Small intestine (tissue), 7 donors: ENCODE measurements at regions not wholly inside any gene's neighbourhood (a gene's known extent, or its start where the extent isn't known, plus 50 kb on each side); places are given as distances from the start of the nearest gene placed in this dataset.
"Not testable (repeated sequence)": the region's sequence is repeated elsewhere in the genome, so short reads cannot be mapped to it uniquely, and the experiment has no call there.

Experiments
- DNase-seq, 2 donors: peaks; one replicate each; pipeline versions ENCODE4 v3.0.0 to v3.0.0-alpha.2; 2013
- FAIRE-seq: peaks from 2 replicates; lab custom pipeline; 2012; peaks lifted over from hg19 to GRCh38; lab: Jason Lieb, UNC
- H3K27ac ChIP-seq, 3 donors: one replicate each; pipeline ENCODE4 v1.5.1; 2013; ENCODE audit warnings: low read length in 2 of 3, mild to moderate bottlenecking in 2 of 3, control low read depth in 1 of 3, inconsistent platforms in 1 of 3, low read depth in 1 of 3, moderate library complexity in 1 of 3
- H3K27me3 ChIP-seq, 3 donors: one replicate each; pipeline ENCODE4 v1.6.1; 2013; ENCODE audit warnings: low read length in 3 of 3, inconsistent platforms in 1 of 3; ENCODE audit not compliant: control insufficient read depth in 3 of 3, insufficient read depth in 3 of 3
- H3K36me3 ChIP-seq, 3 donors: one replicate each; pipeline ENCODE4 v1.6.1; 2013; ENCODE audit warnings: low read length in 3 of 3, inconsistent platforms in 1 of 3, low read depth in 1 of 3, mild to moderate bottlenecking in 1 of 3, moderate library complexity in 1 of 3; ENCODE audit not compliant: control insufficient read depth in 3 of 3, insufficient read depth in 2 of 3
- H3K4me1 ChIP-seq, 3 donors: one replicate each; pipeline ENCODE4 v1.6.1; 2013; ENCODE audit warnings: low read length in 2 of 3, inconsistent platforms in 1 of 3, low read depth in 1 of 3, mild to moderate bottlenecking in 1 of 3, moderate library complexity in 1 of 3; ENCODE audit not compliant: control insufficient read depth in 3 of 3, insufficient read depth in 2 of 3
- H3K4me3 ChIP-seq, 3 donors: one replicate each; pipeline ENCODE4 v1.5.1; 2013; ENCODE audit warnings: low read length in 3 of 3, control low read depth in 1 of 3, inconsistent platforms in 1 of 3, low read depth in 1 of 3, mild to moderate bottlenecking in 1 of 3, moderate library complexity in 1 of 3
- H3K9me3 ChIP-seq, 2 donors: one replicate each; pipeline ENCODE4 v1.6.1; 2013; ENCODE audit warnings: low read depth in 1 of 2, low read length in 1 of 2; ENCODE audit not compliant: control insufficient read depth in 2 of 2, insufficient read depth in 1 of 2
- WGBS, 3 donors: extraction: QIAGEN DNeasy Blood & Tissue Kit; methylation state at CpG; one replicate each; pipeline ENCODE4 v1.1.7; 2013; 5-methylcytosine and 5-hydroxymethylcytosine counted together
- donor health status: healthy with polysubstance abuse.
- donor health status: control.
- donor health status: control.
- donor health status: Bipolar disorder and iron deficiency.
- donor health status: healthy.

DNA sequence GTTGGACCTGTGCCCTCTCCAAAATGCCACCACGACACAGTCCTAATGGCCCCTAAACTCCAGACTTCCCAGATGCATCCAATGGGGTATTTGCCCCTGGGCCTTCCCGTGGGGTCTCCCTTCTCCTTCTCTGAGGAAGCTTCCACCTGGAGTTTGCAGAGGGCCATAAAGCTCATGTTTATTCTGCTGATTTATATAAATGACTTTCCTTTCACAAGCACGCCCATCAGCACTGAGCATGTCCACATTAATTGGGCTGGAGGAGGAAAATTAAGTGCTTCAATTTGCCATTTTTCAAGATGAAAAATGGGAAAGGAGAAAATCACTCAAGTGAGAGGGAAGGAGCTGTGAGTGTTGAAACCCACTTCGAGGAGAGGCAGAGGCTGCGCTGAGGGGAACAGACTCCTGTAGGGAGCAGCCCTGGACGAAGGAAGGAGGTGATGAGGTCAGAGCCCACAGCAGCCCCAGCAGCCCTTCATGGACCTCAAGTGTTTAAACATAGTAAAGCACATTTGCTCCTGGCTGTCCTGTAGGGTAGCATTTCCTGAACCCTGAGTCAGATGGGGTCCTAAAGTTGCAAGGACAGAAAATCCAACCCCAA is 434.9 kb upstream of the SULF2 start:
- Histone ChIP-seq H3K9me3 (no peaks in the 10 kb centered on the region), H3K27ac (no peak overlapping the region), H3K27me3 (no peaks in the 10 kb centered on the region), H3K4me1 (no peaks in the 10 kb centered on the region), H3K36me3 (no peaks in the 10 kb centered on the region), H3K4me3 (no peak overlapping the region)
- FAIRE-seq (no peak), DNase-seq (no peak)
- 47 to 63% (median 58%) methylated on average over 6 of the region's 6 CpGs for WGBS, 3 donors

DNA sequence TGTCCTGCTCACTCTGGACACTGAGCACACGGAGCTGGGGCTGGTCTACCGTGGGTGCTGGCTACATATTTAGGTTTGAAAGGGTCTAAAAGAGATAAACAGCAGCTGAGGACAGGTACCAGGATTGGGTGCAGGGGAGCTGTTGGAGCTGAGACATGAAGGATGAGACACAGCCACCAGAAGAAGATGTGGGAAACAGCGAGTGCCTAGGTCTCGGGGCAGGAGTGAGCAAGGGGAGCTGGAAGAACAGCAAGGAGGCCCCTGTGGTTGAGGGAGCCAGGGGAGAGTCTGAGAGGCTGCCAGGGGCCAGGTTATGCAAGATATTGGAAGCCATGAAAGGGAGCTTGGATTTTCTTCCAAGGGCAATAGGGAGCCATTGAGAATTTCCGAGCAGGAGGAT is 434.0 kb upstream of the SULF2 start:
- Histone ChIP-seq H3K27ac (no peak overlapping the region), H3K4me3 (no peak overlapping the region), H3K9me3 (no peaks in the 10 kb centered on the region), H3K27me3 (no peaks in the 10 kb centered on the region), H3K36me3 (no peaks in the 10 kb centered on the region), H3K4me1 (no peaks in the 10 kb centered on the region)
- WGBS, 3 donors = 70 to 81% (median 73%) methylated on average over 5 of the region's 5 CpGs
- FAIRE-seq (no peak), DNase-seq (no peak)

DNA sequence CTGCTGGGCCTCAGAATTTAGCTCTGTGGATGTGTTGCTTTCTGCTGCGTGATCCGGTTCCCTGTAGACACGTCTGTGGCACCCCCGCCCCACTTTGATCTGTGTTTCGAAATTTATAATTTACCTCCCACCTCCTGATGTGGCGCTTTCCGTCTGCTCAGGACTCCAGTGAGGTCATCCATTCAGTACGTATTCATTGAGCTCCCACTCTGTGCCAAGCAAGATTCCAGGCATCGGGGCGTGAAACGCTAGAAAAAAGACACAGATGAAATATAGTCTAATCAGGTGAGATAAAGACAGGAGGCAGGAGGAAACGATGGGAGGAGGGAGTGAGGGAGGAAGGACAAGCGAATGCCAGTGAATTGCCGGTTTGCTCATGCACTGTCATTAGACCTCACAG is 431.9 kb upstream of the SULF2 start:
- H3K4me1 ChIP-seq = no peaks in the 10 kb centered on the region
- no peaks in the 10 kb centered on the region for H3K36me3 ChIP-seq
- FAIRE-seq (no peak), DNase-seq (no peak)
- WGBS, 3 donors = 53 to 69% (median 55%) methylated on average over 14 of the region's 14 CpGs
- no peaks in the 10 kb centered on the region for H3K27me3 ChIP-seq
- no peaks in the 10 kb centered on the region for H3K9me3 ChIP-seq
- H3K4me3 ChIP-seq = no peak overlapping the region
- H3K27ac ChIP-seq = no peak overlapping the region

GRCh38 chr20:48215536-48215935 is 430.3 kb upstream of the SULF2 start:
- peak in 1 of 2 donors; percentile 21 for DNase-seq
- Histone ChIP-seq H3K27ac (no peak overlapping the region), H3K4me1 (no peaks in the 10 kb centered on the region), H3K9me3 (no peaks in the 10 kb centered on the region), H3K36me3 (no peaks in the 10 kb centered on the region), H3K4me3 (no peak overlapping the region), H3K27me3 (no peaks in the 10 kb centered on the region)
- FAIRE-seq = no peak
- WGBS, 3 donors = 13 to 30% (median 18%) methylated on average over 7 to 8 of the region's 8 CpGs

- H3K4me3 ChIP-seq = no peak overlapping the region
- no peaks in the 10 kb centered on the region for H3K4me1 ChIP-seq
- no peak for FAIRE-seq
- H3K36me3 ChIP-seq = no peaks in the 10 kb centered on the region
- H3K27ac ChIP-seq = no peak overlapping the region
- no peak for DNase-seq
- 49 to 57% (median 57%) methylated on average over 5 of the region's 5 CpGs for WGBS, 3 donors
- no peaks in the 10 kb centered on the region for H3K27me3 ChIP-seq
- H3K9me3 ChIP-seq = no peaks in the 10 kb centered on the region
Observed at GRCh38 chr20:48214601-48215000, 429.3 kb upstream of the SULF2 start.

- not testable (repeated sequence) for H3K9me3 ChIP-seq, H3K27me3 ChIP-seq, H3K4me3 ChIP-seq, FAIRE-seq, DNase-seq, H3K4me1 ChIP-seq, H3K27ac ChIP-seq, H3K36me3 ChIP-seq
- 46 to 63% (median 62%) methylated on average over 9 to 12 of the region's 12 CpGs for WGBS, 3 donors
Observed at GRCh38 chr20:48213635-48214034, 428.4 kb upstream of the SULF2 start.

GRCh38 chr20:48212806-48213509 is 427.7 kb upstream of the SULF2 start:
- DNase-seq (no peak), FAIRE-seq (no peak)
- H3K36me3 ChIP-seq = no peaks in the 10 kb centered on the region
- H3K27ac ChIP-seq = no peak overlapping the region
- H3K4me1 ChIP-seq = no peaks in the 10 kb centered on the region
- H3K9me3 ChIP-seq = no peaks in the 10 kb centered on the region
- 59 to 82% (median 77%) methylated on average over 3 of the region's 3 CpGs for WGBS, 3 donors
- no peaks in the 10 kb centered on the region for H3K27me3 ChIP-seq
- no peak overlapping the region for H3K4me3 ChIP-seq

DNA sequence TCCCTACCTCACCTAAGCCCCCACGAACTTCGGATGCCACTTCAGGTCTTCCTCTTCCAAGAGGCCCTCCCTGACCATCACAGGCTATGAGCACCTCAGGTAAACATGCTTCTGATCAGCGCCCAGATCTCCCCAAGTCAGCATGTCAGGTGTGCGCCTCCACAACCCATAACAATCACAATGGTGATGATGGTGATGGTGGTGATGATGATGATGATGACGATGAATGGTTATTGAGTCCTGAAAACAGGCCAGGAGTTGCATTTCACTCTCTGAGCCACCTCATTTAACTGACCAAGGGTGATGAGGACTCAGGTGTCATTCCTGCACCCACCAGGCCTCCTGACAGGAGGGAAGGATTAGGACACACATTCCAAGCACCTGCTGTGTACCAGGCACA is 426.6 kb upstream of the SULF2 start:
- no peak overlapping the region for H3K4me3 ChIP-seq
- 86 to 93% (median 91%) methylated on average over 5 of the region's 5 CpGs for WGBS, 3 donors

More for the DNA sequence above, 426.6 kb upstream of the SULF2 start:
- no peaks in the 10 kb centered on the region for H3K4me1 ChIP-seq
- FAIRE-seq (no peak), DNase-seq (no peak)
- H3K27me3 ChIP-seq = no peaks in the 10 kb centered on the region
- H3K36me3 ChIP-seq = no peaks in the 10 kb centered on the region
- no peaks in the 10 kb centered on the region for H3K9me3 ChIP-seq
- no peak overlapping the region for H3K27ac ChIP-seq
